ENCODE measurements at regions not wholly inside any gene's neighbourhood (a gene's known extent, or its start where the extent isn't known, plus 50 kb on each side); places are given as distances from the start of the nearest gene placed in this dataset.

GRCh38 chr10:8840356-8840755 lies 785.9 kb downstream of the GATA3 start:
- no peaks in the 10 kb centered on the region for H3K4me1 Mint-ChIP-seq (ENCODE audit: low read depth, unreplicated experiment)

GRCh38 chr10:8844141-8844540 lies 789.7 kb downstream of the GATA3 start:
- DNase-seq (ENCODE audit: low read depth) = no peak
- TF ChIP-seq CTCF (IDR thresholded peaks at IDR 0.05; ENCODE audit: insufficient read depth, low read depth, low read length) = no peak
- no peak for TF ChIP-seq EZH2 (IDR thresholded peaks at IDR 0.05; ENCODE audit: insufficient read depth, low read length)
- H3K79me2 ChIP-seq (ENCODE audit: insufficient read depth, low read length) = no peaks in the 10 kb centered on the region

More at GRCh38 chr10:8840356-8840755, 785.9 kb downstream of the GATA3 start:
- Histone ChIP-seq H3K9me3 (ENCODE audit: insufficient read depth, low read depth, low read length) (peaks cover 3% of the 10 kb centered on the region), H3K4me2 (ENCODE audit: low read length) (no peak overlapping the region), H2AFZ (ENCODE audit: low read depth, low read length) (no peak overlapping the region), H3K27ac (ENCODE audit: low read depth, low read length) (no peak overlapping the region), H3K79me2 (ENCODE audit: insufficient read depth, low read length) (no peaks in the 10 kb centered on the region), H4K20me1 (ENCODE audit: insufficient read depth, low read length) (no peaks in the 10 kb centered on the region), H3K27me3 (ENCODE audit: insufficient read depth, low read length) (no peaks in the 10 kb centered on the region), H3K36me3 (ENCODE audit: insufficient read depth, low read length) (no peaks in the 10 kb centered on the region), H3K4me1 (ENCODE audit: insufficient read depth, low read length) (no peaks in the 10 kb centered on the region), H3K9ac (ENCODE audit: low read length) (no peak overlapping the region), H3K4me3 (ENCODE audit: insufficient read depth, low read depth, low read length) (no peak overlapping the region)
- Mint-ChIP-seq H3K36me3 (ENCODE audit: low read depth, unreplicated experiment) (peaks cover 2% of the 10 kb centered on the region), H3K27me3 (ENCODE audit: low read depth, unreplicated experiment) (no peaks in the 10 kb centered on the region), H3K9me3 (ENCODE audit: unreplicated experiment) (no peaks in the 10 kb centered on the region), H3K27ac (ENCODE audit: unreplicated experiment) (no peak overlapping the region), H3K4me3 (ENCODE audit: unreplicated experiment) (no peak overlapping the region)
- DNase-seq (ENCODE audit: low read depth) (no peak), FAIRE-seq (no peak)
- no peak for TF ChIP-seq CTCF (IDR thresholded peaks at IDR 0.05; ENCODE audit: insufficient read depth, low read depth, low read length)

GRCh38 chr10:8852546-8852945 lies 798.1 kb downstream of the GATA3 start:
- H3K4me3 ChIP-seq (ENCODE audit: insufficient read depth, low read depth, low read length) = no peak overlapping the region
- no peak for FAIRE-seq
- H3K27ac ChIP-seq (ENCODE audit: low read depth, low read length) = no peak overlapping the region
- H2AFZ ChIP-seq (ENCODE audit: low read depth, low read length) = no peak overlapping the region
- H3K27me3 ChIP-seq (ENCODE audit: insufficient read depth, low read length) = no peaks in the 10 kb centered on the region
- H3K79me2 ChIP-seq (ENCODE audit: insufficient read depth, low read length) = no peaks in the 10 kb centered on the region
- Mint-ChIP-seq H3K27me3 (ENCODE audit: low read depth, unreplicated experiment) (no peaks in the 10 kb centered on the region), H3K27ac (ENCODE audit: unreplicated experiment) (no peak overlapping the region), H3K36me3 (ENCODE audit: low read depth, unreplicated experiment) (no peaks in the 10 kb centered on the region), H3K4me3 (ENCODE audit: unreplicated experiment) (no peak overlapping the region), H3K4me1 (ENCODE audit: low read depth, unreplicated experiment) (no peaks in the 10 kb centered on the region), H3K9me3 (ENCODE audit: unreplicated experiment) (no peaks in the 10 kb centered on the region)
- no peaks in the 10 kb centered on the region for H3K9me3 ChIP-seq (ENCODE audit: insufficient read depth, low read depth, low read length)
- no peak overlapping the region for H3K4me2 ChIP-seq (ENCODE audit: low read length)
- no peak overlapping the region for H3K9ac ChIP-seq (ENCODE audit: low read length)
- DNase-seq (ENCODE audit: low read depth) = no peak
- TF ChIP-seq EZH2 (IDR thresholded peaks at IDR 0.05; ENCODE audit: insufficient read depth, low read length) (no peak), CTCF (IDR thresholded peaks at IDR 0.05; ENCODE audit: insufficient read depth, low read depth, low read length) (no peak)
- H4K20me1 ChIP-seq (ENCODE audit: insufficient read depth, low read length) = no peaks in the 10 kb centered on the region
- H3K36me3 ChIP-seq (ENCODE audit: insufficient read depth, low read length) = no peaks in the 10 kb centered on the region
- H3K4me1 ChIP-seq (ENCODE audit: insufficient read depth, low read length) = no peaks in the 10 kb centered on the region

More at GRCh38 chr10:8844141-8844540, 789.7 kb downstream of the GATA3 start:
- Histone ChIP-seq H3K36me3 (ENCODE audit: insufficient read depth, low read length) (no peaks in the 10 kb centered on the region), H3K27ac (ENCODE audit: low read depth, low read length) (no peak overlapping the region), H3K9ac (ENCODE audit: low read length) (no peak overlapping the region), H3K4me1 (ENCODE audit: insufficient read depth, low read length) (no peaks in the 10 kb centered on the region), H3K9me3 (ENCODE audit: insufficient read depth, low read depth, low read length) (peaks cover 3% of the 10 kb centered on the region), H3K4me3 (ENCODE audit: insufficient read depth, low read depth, low read length) (no peak overlapping the region), H4K20me1 (ENCODE audit: insufficient read depth, low read length) (no peaks in the 10 kb centered on the region), H3K27me3 (ENCODE audit: insufficient read depth, low read length) (no peaks in the 10 kb centered on the region), H3K4me2 (ENCODE audit: low read length) (no peak overlapping the region), H2AFZ (ENCODE audit: low read depth, low read length) (no peak overlapping the region)
- H3K27me3 Mint-ChIP-seq (ENCODE audit: low read depth, unreplicated experiment) = peaks cover 1% of the 10 kb centered on the region
- no peak for FAIRE-seq
- H3K36me3 Mint-ChIP-seq (ENCODE audit: low read depth, unreplicated experiment) = peaks cover 2% of the 10 kb centered on the region
- no peak overlapping the region for H3K4me3 Mint-ChIP-seq (ENCODE audit: unreplicated experiment)
- no peak overlapping the region for H3K27ac Mint-ChIP-seq (ENCODE audit: unreplicated experiment)
- peaks cover 2% of the 10 kb centered on the region for H3K9me3 Mint-ChIP-seq (ENCODE audit: unreplicated experiment)
- no peaks in the 10 kb centered on the region for H3K4me1 Mint-ChIP-seq (ENCODE audit: low read depth, unreplicated experiment)
